Liver (tissue), 8 donors: ENCODE measurements at regions not wholly inside any gene's neighbourhood (a gene's known extent, or its start where the extent isn't known, plus 50 kb on each side); places are given as distances from the start of the nearest gene placed in this dataset.

Experiments used
- DNase-seq: peaks from one replicate; pipeline ENCODE4 v3.0.0-alpha.2; 2017; ENCODE audit warnings: low spot score
- H3K27ac ChIP-seq, 2 donors: one replicate each; pipeline ENCODE4 v1.7.0; 2013; ENCODE audit warnings: inconsistent platforms in 2 of 2, low read length in 2 of 2, control low read depth in 1 of 2, low read depth in 1 of 2, mild to moderate bottlenecking in 1 of 2
- H3K27me3 ChIP-seq, 4 donors: one replicate each; pipeline versions ENCODE4 v1.6.1 to v1.7.0; 2013; ENCODE audit warnings: low read length in 3 of 4, inconsistent platforms in 1 of 4, mild to moderate bottlenecking in 1 of 4, moderate library complexity in 1 of 4; ENCODE audit not compliant: control insufficient read depth in 4 of 4, insufficient read depth in 4 of 4
- H3K36me3 ChIP-seq, 4 donors: one replicate each; pipeline versions ENCODE4 v1.6.1 to v1.7.0; 2013; ENCODE audit warnings: low read length in 3 of 4, mild to moderate bottlenecking in 3 of 4, low read depth in 1 of 4, moderate library complexity in 1 of 4; ENCODE audit not compliant: control insufficient read depth in 4 of 4, insufficient read depth in 3 of 4
- H3K4me1 ChIP-seq, 4 donors: one replicate each; pipeline versions ENCODE4 v1.6.1 to v1.7.0; 2013; ENCODE audit warnings: low read length in 3 of 4, mild to moderate bottlenecking in 3 of 4, moderate library complexity in 1 of 4; ENCODE audit not compliant: control insufficient read depth in 4 of 4, insufficient read depth in 4 of 4
- H3K4me3 ChIP-seq, 3 donors: one replicate each; pipeline versions ENCODE4 v1.6.1 to v1.7.0; 2013; ENCODE audit warnings: low read length in 3 of 3, control low read depth in 1 of 3, low read depth in 1 of 3, mild to moderate bottlenecking in 1 of 3
- H3K9ac ChIP-seq, 2 donors: one replicate each; pipeline ENCODE4 v1.7.0; 2013; ENCODE audit warnings: low read length in 2 of 2, mild to moderate bottlenecking in 2 of 2, moderate library complexity in 2 of 2, control low read depth in 1 of 2, low read depth in 1 of 2
- H3K9me3 ChIP-seq, 4 donors: one replicate each; pipeline versions ENCODE4 v1.6.1 to v1.7.0; 2013; ENCODE audit warnings: low read length in 3 of 4; ENCODE audit not compliant: control insufficient read depth in 4 of 4
- EGR1 ChIP-seq, 2 donors: IDR thresholded peaks; 2 replicates each; pipeline ENCODE4 v1.6.1; 2016 to 2018; ENCODE audit warnings: antibody characterized with exemption in 2 of 2, low read depth in 2 of 2
- FOXA2 ChIP-seq: IDR thresholded peaks from 2 replicates; pipeline ENCODE4 v1.6.1; 2016; ENCODE audit warnings: antibody characterized with exemption
- JUND ChIP-seq, 2 donors: IDR thresholded peaks; 2 replicates each; pipeline ENCODE4 v1.6.1; 2016; ENCODE audit warnings: antibody characterized with exemption in 2 of 2
- NR2F2 ChIP-seq: IDR thresholded peaks from 2 replicates; pipeline ENCODE4 v1.6.1; 2016; ENCODE audit warnings: antibody characterized with exemption
- RAD21 ChIP-seq, 2 donors: IDR thresholded peaks; 2 replicates each; pipeline ENCODE4 v1.6.1; 2016; ENCODE audit warnings: antibody characterized with exemption in 2 of 2, mild to moderate bottlenecking in 2 of 2
- RXRA ChIP-seq, 2 donors: IDR thresholded peaks; 2 replicates each; pipeline ENCODE4 v1.6.1; 2017 to 2018; ENCODE audit warnings: antibody characterized with exemption in 2 of 2, mild to moderate bottlenecking in 1 of 2
- SP1 ChIP-seq: IDR thresholded peaks from 2 replicates; pipeline ENCODE4 v1.6.1; 2018; ENCODE audit warnings: antibody characterized with exemption, mild to moderate bottlenecking
- TAF1 ChIP-seq: conservative IDR thresholded peaks from 2 replicates; pipeline ENCODE4 v1.6.1; 2016; ENCODE audit warnings: antibody characterized with exemption, mild to moderate bottlenecking
- YY1 ChIP-seq: IDR thresholded peaks from 2 replicates; pipeline ENCODE4 v1.6.1; 2016; ENCODE audit warnings: antibody characterized with exemption, mild to moderate bottlenecking
- WGBS: extraction: QIAGEN DNeasy Blood & Tissue Kit; methylation state at CpG from one replicate; pipeline ENCODE4 v1.1.7; 2013; 5-methylcytosine and 5-hydroxymethylcytosine counted together
- TF ChIP-seq, protein P1 (sequence below): IDR thresholded peaks from 2 replicates; pipeline ENCODE4 v1.6.1; 2016; ENCODE audit warnings: antibody characterized with exemption, mild to moderate bottlenecking
- TF ChIP-seq, protein P2 (sequence below): IDR thresholded peaks from 2 replicates; pipeline ENCODE4 v1.6.1; 2016; ENCODE audit warnings: antibody characterized with exemption
- TF ChIP-seq, protein P3 (sequence below): IDR thresholded peaks from 2 replicates; pipeline ENCODE4 v1.6.1; 2016; ENCODE audit warnings: antibody characterized with exemption
- TF ChIP-seq, protein P4 (sequence below): IDR thresholded peaks from 2 replicates; pipeline ENCODE4 v1.6.1; 2016; ENCODE audit warnings: antibody characterized with exemption
- TF ChIP-seq, protein P5 (sequence below): fragments of 150-350 bp; IDR thresholded peaks from 2 replicates; pipeline ENCODE4 v1.5.1; 2017; ENCODE audit warnings: improper control_type of control experiment, low read depth, low read length; ENCODE audit not compliant: missing input control
- donor health status: healthy.
- donor health status: healthy.
- donor health status: healthy.
- donor health status: healthy.
- donor health status: healthy.

DNA sequence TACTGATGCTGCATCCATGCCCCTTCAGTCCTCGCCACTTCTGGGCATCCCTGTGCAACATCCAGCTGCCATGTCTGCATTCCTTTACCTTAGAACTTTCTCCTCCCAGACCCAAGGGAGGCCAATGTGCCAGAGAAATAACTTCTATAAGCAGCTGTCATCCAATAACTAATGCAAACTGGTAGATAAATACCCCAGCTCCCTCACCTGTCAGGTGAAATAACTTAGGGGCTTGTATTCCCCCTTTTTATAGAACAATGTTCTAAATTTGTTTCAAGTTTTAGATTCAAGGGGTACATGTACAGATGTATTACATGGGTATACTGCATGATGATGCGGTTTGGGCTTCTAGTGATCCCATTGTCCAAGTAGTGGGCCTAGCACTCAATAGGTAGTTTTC, 880.1 kb downstream of the UQCRFS1 start:
- no peak for TF ChIP-seq NR2F2
- H3K4me1 ChIP-seq = no peaks in the 10 kb centered on the region
- DNase-seq = no peak
- WGBS = 83% methylated on average over 2 of the region's 2 CpGs
- H3K9me3 ChIP-seq = no peaks in the 10 kb centered on the region
- no peaks in the 10 kb centered on the region for H3K36me3 ChIP-seq
- no peak overlapping the region for H3K27ac ChIP-seq
- H3K9ac ChIP-seq = no peak overlapping the region
- peaks cover 0 to 2% (median 0%) of the 10 kb centered on the region in 4 donors for H3K27me3 ChIP-seq
- H3K4me3 ChIP-seq = no peak overlapping the region

DNA sequence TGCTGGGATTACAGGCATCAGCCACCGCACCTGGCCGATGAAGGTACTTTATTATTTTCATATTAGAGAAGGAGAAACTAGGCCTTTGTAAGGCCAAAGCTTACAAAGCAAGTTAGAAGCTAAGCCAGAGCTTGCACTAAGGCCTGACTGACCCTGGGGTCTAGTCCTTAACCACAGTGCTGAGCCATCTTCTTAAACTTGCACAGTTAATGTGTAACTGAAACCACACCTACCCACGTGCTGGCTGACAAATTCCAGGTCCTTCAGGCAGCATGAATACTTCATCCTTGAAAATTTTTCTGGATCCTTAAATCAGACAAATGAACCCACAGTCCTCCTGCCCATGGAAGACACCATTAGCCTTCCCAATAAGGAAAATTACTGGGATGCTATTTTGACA, 880.6 kb downstream of the UQCRFS1 start:
- H3K27me3 ChIP-seq = no peaks in the 10 kb centered on the region
- no peaks in the 10 kb centered on the region for H3K9me3 ChIP-seq
- H3K36me3 ChIP-seq = no peaks in the 10 kb centered on the region
- no peak for DNase-seq
- no peak for TF ChIP-seq EGR1 (IDR thresholded peaks at IDR 0.05; ENCODE audit: low read depth in 2 of 2)
- TF ChIP-seq SP1 = no peak
- H3K9ac ChIP-seq = no peak overlapping the region
- H3K4me3 ChIP-seq = no peak overlapping the region
- H3K27ac ChIP-seq = no peak overlapping the region
- no peaks in the 10 kb centered on the region for H3K4me1 ChIP-seq
- WGBS = 76% methylated on average over 3 of the region's 3 CpGs

DNA sequence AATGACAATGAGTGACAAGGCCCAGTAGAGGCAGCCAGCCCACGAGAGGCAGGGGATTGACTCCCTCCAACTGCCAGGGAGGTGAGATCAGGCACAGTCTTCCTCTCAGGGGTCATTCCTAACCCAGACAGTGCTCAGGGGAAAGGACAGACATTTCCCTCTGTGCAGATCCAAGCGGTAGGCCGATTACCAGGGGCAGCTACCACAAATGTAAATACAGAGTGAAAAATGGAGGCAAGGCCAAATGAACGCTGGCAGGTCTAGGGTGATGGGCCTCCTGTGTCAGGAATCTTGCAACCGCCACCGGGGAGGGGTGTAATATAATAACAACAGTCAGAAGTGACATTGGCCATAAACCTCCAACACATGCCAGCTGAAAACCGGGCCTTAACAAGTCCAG, 881.4 kb downstream of the UQCRFS1 start:
- H3K9ac ChIP-seq = no peak overlapping the region
- no peaks in the 10 kb centered on the region for H3K4me1 ChIP-seq
- H3K9me3 ChIP-seq = no peaks in the 10 kb centered on the region
- no peaks in the 10 kb centered on the region for H3K27me3 ChIP-seq
- no peak for DNase-seq
- H3K27ac ChIP-seq = no peak overlapping the region
- H3K36me3 ChIP-seq = no peaks in the 10 kb centered on the region
- TF ChIP-seq, protein P1, sequence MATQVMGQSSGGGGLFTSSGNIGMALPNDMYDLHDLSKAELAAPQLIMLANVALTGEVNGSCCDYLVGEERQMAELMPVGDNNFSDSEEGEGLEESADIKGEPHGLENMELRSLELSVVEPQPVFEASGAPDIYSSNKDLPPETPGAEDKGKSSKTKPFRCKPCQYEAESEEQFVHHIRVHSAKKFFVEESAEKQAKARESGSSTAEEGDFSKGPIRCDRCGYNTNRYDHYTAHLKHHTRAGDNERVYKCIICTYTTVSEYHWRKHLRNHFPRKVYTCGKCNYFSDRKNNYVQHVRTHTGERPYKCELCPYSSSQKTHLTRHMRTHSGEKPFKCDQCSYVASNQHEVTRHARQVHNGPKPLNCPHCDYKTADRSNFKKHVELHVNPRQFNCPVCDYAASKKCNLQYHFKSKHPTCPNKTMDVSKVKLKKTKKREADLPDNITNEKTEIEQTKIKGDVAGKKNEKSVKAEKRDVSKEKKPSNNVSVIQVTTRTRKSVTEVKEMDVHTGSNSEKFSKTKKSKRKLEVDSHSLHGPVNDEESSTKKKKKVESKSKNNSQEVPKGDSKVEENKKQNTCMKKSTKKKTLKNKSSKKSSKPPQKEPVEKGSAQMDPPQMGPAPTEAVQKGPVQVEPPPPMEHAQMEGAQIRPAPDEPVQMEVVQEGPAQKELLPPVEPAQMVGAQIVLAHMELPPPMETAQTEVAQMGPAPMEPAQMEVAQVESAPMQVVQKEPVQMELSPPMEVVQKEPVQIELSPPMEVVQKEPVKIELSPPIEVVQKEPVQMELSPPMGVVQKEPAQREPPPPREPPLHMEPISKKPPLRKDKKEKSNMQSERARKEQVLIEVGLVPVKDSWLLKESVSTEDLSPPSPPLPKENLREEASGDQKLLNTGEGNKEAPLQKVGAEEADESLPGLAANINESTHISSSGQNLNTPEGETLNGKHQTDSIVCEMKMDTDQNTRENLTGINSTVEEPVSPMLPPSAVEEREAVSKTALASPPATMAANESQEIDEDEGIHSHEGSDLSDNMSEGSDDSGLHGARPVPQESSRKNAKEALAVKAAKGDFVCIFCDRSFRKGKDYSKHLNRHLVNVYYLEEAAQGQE = no peak
- H3K4me3 ChIP-seq = no peak overlapping the region
- WGBS = 83% methylated on average over 7 of the region's 7 CpGs

DNA sequence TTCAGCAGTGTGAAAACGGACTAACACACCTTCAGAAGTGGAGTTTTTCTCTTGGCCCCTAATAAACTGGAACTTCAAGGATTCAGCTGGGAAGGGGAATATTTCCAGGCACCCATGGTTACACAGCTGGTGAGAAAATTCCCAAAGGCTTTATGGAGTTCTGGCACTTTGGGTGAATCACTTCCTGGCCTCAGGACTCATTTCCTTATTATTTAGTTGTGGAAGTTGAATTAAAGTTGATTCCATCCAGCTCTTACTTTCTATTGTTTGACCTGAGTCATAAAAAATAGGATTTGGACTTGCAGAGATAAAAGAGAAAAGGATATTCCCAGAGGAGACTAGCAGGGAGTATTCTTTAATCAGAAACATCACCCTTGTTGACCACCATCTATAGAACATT, 882.1 kb downstream of the UQCRFS1 start:
- 61% methylated on average over 1 of the region's 1 CpG for WGBS
- Histone ChIP-seq H3K9ac (no peak overlapping the region), H3K27me3 (no peaks in the 10 kb centered on the region), H3K4me3 (no peak overlapping the region), H3K27ac (no peak overlapping the region), H3K9me3 (no peaks in the 10 kb centered on the region), H3K4me1 (no peaks in the 10 kb centered on the region), H3K36me3 (no peaks in the 10 kb centered on the region)
- no peak for DNase-seq
- TF ChIP-seq TAF1 (no peak), FOXA2 (no peak), RAD21 (IDR thresholded peaks at IDR 0.05) (no peak), SP1 (no peak), JUND (IDR thresholded peaks at IDR 0.05) (no peak), EGR1 (IDR thresholded peaks at IDR 0.05; ENCODE audit: low read depth in 2 of 2) (no peak), YY1 (no peak), RXRA (IDR thresholded peaks at IDR 0.05) (no peak)
- TF ChIP-seq, protein P2, sequence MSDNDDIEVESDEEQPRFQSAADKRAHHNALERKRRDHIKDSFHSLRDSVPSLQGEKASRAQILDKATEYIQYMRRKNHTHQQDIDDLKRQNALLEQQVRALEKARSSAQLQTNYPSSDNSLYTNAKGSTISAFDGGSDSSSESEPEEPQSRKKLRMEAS = no peak
- TF ChIP-seq, protein P3, sequence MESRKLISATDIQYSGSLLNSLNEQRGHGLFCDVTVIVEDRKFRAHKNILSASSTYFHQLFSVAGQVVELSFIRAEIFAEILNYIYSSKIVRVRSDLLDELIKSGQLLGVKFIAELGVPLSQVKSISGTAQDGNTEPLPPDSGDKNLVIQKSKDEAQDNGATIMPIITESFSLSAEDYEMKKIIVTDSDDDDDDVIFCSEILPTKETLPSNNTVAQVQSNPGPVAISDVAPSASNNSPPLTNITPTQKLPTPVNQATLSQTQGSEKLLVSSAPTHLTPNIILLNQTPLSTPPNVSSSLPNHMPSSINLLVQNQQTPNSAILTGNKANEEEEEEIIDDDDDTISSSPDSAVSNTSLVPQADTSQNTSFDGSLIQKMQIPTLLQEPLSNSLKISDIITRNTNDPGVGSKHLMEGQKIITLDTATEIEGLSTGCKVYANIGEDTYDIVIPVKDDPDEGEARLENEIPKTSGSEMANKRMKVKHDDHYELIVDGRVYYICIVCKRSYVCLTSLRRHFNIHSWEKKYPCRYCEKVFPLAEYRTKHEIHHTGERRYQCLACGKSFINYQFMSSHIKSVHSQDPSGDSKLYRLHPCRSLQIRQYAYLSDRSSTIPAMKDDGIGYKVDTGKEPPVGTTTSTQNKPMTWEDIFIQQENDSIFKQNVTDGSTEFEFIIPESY = no peak
- TF ChIP-seq, protein P4, sequence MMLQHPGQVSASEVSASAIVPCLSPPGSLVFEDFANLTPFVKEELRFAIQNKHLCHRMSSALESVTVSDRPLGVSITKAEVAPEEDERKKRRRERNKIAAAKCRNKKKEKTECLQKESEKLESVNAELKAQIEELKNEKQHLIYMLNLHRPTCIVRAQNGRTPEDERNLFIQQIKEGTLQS = no peak
- TF ChIP-seq, protein P5, sequence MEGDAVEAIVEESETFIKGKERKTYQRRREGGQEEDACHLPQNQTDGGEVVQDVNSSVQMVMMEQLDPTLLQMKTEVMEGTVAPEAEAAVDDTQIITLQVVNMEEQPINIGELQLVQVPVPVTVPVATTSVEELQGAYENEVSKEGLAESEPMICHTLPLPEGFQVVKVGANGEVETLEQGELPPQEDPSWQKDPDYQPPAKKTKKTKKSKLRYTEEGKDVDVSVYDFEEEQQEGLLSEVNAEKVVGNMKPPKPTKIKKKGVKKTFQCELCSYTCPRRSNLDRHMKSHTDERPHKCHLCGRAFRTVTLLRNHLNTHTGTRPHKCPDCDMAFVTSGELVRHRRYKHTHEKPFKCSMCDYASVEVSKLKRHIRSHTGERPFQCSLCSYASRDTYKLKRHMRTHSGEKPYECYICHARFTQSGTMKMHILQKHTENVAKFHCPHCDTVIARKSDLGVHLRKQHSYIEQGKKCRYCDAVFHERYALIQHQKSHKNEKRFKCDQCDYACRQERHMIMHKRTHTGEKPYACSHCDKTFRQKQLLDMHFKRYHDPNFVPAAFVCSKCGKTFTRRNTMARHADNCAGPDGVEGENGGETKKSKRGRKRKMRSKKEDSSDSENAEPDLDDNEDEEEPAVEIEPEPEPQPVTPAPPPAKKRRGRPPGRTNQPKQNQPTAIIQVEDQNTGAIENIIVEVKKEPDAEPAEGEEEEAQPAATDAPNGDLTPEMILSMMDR = no peak
